H1 (cell line): ENCODE measurements at regions not wholly inside any gene's neighbourhood (a gene's known extent, or its start where the extent isn't known, plus 50 kb on each side); places are given as distances from the start of the nearest gene placed in this dataset.

Experiments used
- CTCF ChIA-PET: fragments of 300-600 bp; sonication (Branson Sonifier 250); formaldehyde crosslinking; loops from one replicate; lab custom pipeline; 2021; ENCODE audit not compliant: partially characterized antibody; lab: Charles Lee
- POLR2A ChIA-PET: fragments of 300-600 bp; sonication (Branson Sonifier 250); formaldehyde crosslinking; loops from one replicate; lab custom pipeline; 2021; ENCODE audit warnings: inconsistent platforms; ENCODE audit not compliant: partially characterized antibody; lab: Charles Lee
- DNase-seq, 2 experiments: peaks; one replicate each; pipeline versions ENCODE4 v3.0.0 to v3.0.0-alpha.2; 2010 to 2022; ENCODE audit warnings: low spot score in 2 of 2, low read depth in 1 of 2, mixed read lengths in 1 of 2
- FAIRE-seq: peaks from 2 replicates; lab custom pipeline; 2011; peaks lifted over from hg19 to GRCh38; lab: Jason Lieb, UNC
- H2AFZ ChIP-seq: 2 replicates; pipeline ENCODE4 v1.8.1; 2012; ENCODE audit warnings: low read length, inconsistent platforms
- H2AK5ac ChIP-seq: 2 replicates; pipeline ENCODE4 v1.6.1; 2013; ENCODE audit warnings: low read depth, low read length
- H2BK120ac ChIP-seq: replicated peaks from 2 replicates; pipeline ENCODE3; 2013; ENCODE audit warnings: low read depth, low read length, inconsistent platforms
- H2BK12ac ChIP-seq: 2 replicates; pipeline ENCODE4 v1.6.1; 2013; ENCODE audit warnings: low read depth, low read length
- H2BK15ac ChIP-seq: 2 replicates; pipeline ENCODE4 v1.6.1; 2013; ENCODE audit warnings: low read length
- H2BK20ac ChIP-seq: 2 replicates; pipeline ENCODE4 v1.6.1; 2013; ENCODE audit warnings: low read length
- H2BK5ac ChIP-seq: 2 replicates; pipeline ENCODE4 v1.6.1; 2013; ENCODE audit warnings: low read depth, low read length
- H3K14ac ChIP-seq: 2 replicates; pipeline ENCODE4 v1.6.1; 2013; ENCODE audit warnings: inconsistent platforms; ENCODE audit not compliant: insufficient read length
- H3K18ac ChIP-seq: 2 replicates; pipeline ENCODE4 v1.6.1; 2013; ENCODE audit warnings: low read length; ENCODE audit errors: extremely low read depth
- H3K23ac ChIP-seq: 2 replicates; pipeline ENCODE4 v1.6.1; 2013; ENCODE audit warnings: inconsistent platforms; ENCODE audit not compliant: insufficient read length
- H3K23me2 ChIP-seq: 2 replicates; pipeline ENCODE4 v1.6.1; 2013; ENCODE audit warnings: low read depth, low read length
- H3K27ac ChIP-seq: 2 replicates; pipeline ENCODE4 v1.6.1; 2011; ENCODE audit warnings: low read depth, low read length, inconsistent platforms
- H3K27me3 ChIP-seq, 4 experiments: replicated peaks in 1 of 4; 1 replicate in 1 of 4; 2 replicates in 3 of 4; pipeline versions ENCODE4 v1.6.1 to v1.8.1; 2011 to 2013; ENCODE audit warnings: low read length in 3 of 4, mild to moderate bottlenecking in 3 of 4, inconsistent platforms in 2 of 4, mixed read lengths in 2 of 4, moderate library complexity in 1 of 4; ENCODE audit not compliant: control insufficient read depth in 3 of 4, insufficient read depth in 3 of 4; ENCODE audit errors: extremely low read depth in 1 of 4
- H3K36me3 ChIP-seq, 4 experiments: 2 replicates each; pipeline versions ENCODE4 v1.6.1 to v1.8.1; 2011 to 2013; ENCODE audit warnings: mild to moderate bottlenecking in 4 of 4, low read length in 3 of 4, moderate library complexity in 2 of 4, control low read depth in 1 of 4, inconsistent platforms in 1 of 4; ENCODE audit not compliant: insufficient read depth in 4 of 4, control insufficient read depth in 2 of 4
- H3K4ac ChIP-seq: replicated peaks from 2 replicates; pipeline ENCODE3; 2013; ENCODE audit warnings: low read length, low read depth, mixed read lengths, inconsistent platforms; ENCODE audit not compliant: insufficient read length
- H3K4me1 ChIP-seq, 4 experiments: replicated peaks in 1 of 4; 1 replicate in 1 of 4; 2 replicates in 3 of 4; pipeline versions ENCODE4 v1.6.1 to v1.8.1; 2011 to 2013; ENCODE audit warnings: low read length in 3 of 4, inconsistent platforms in 2 of 4, mixed read lengths in 1 of 4; ENCODE audit not compliant: insufficient read depth in 4 of 4, control insufficient read depth in 3 of 4
- H3K4me2 ChIP-seq, 2 experiments: 2 replicates each; pipeline versions ENCODE4 v1.6.1 to v1.8.1; 2011 to 2013; ENCODE audit warnings: low read depth in 2 of 2, low read length in 2 of 2, control low read depth in 1 of 2, inconsistent platforms in 1 of 2, mild to moderate bottlenecking in 1 of 2; ENCODE audit not compliant: insufficient read depth in 1 of 2
- H3K4me3 ChIP-seq, 4 experiments: fragments of 200-600, 300-600 bp in 1 of 4; sonication (generic), shearing (Covaris generic), sonication (Bioruptor Twin) in 1 of 4; 2 replicates each; pipeline versions ENCODE4 v1.5.1 to v1.8.1; 2011 to 2016; ENCODE audit warnings: low read length in 4 of 4, low read depth in 3 of 4, control low read depth in 2 of 4, inconsistent platforms in 2 of 4, mild to moderate bottlenecking in 2 of 4, mixed read lengths in 1 of 4, moderate library complexity in 1 of 4; ENCODE audit not compliant: insufficient read depth in 2 of 4; ENCODE audit errors: extremely low read depth in 1 of 4
- H3K56ac ChIP-seq: replicated peaks from 2 replicates; pipeline ENCODE3; 2013; ENCODE audit warnings: low read depth, mild to moderate bottlenecking, mixed read lengths, low read length, inconsistent platforms; ENCODE audit not compliant: insufficient read length
- H3K79me1 ChIP-seq: 2 replicates; pipeline ENCODE4 v1.6.1; 2013; ENCODE audit warnings: low read depth, low read length, control low read depth
- H3K79me2 ChIP-seq, 2 experiments: 2 replicates each; pipeline versions ENCODE4 v1.6.1 to v1.8.1; 2012 to 2013; ENCODE audit warnings: low read length in 2 of 2, mild to moderate bottlenecking in 2 of 2, inconsistent platforms in 1 of 2; ENCODE audit not compliant: insufficient read depth in 2 of 2, control insufficient read depth in 1 of 2
- H3K9ac ChIP-seq, 4 experiments: replicated peaks in 1 of 4; 1 replicate in 1 of 4; 2 replicates in 3 of 4; pipeline versions ENCODE4 v1.6.1 to v1.8.1; 2011 to 2013; ENCODE audit warnings: low read depth in 3 of 4, low read length in 3 of 4, control low read depth in 2 of 4, mild to moderate bottlenecking in 2 of 4, moderate library complexity in 2 of 4, inconsistent platforms in 1 of 4; ENCODE audit errors: extremely low read depth in 1 of 4
- H3K9me3 ChIP-seq, 2 experiments: 2 replicates each; pipeline versions ENCODE4 v1.6.1 to v1.8.1; 2012 to 2013; ENCODE audit warnings: mild to moderate bottlenecking in 2 of 2, moderate library complexity in 2 of 2, control low read depth in 1 of 2, inconsistent platforms in 1 of 2, low read depth in 1 of 2, low read length in 1 of 2, mixed read lengths in 1 of 2; ENCODE audit not compliant: insufficient read depth in 2 of 2
- H4K20me1 ChIP-seq, 2 experiments: replicated peaks in 1 of 2; 2 replicates each; pipeline versions ENCODE3 to v1.8.1; 2011 to 2013; ENCODE audit warnings: inconsistent platforms in 2 of 2, low read length in 2 of 2, mild to moderate bottlenecking in 1 of 2; ENCODE audit not compliant: insufficient read depth in 2 of 2, control insufficient read depth in 1 of 2
- H4K5ac ChIP-seq: 2 replicates; pipeline ENCODE4 v1.6.1; 2013; ENCODE audit warnings: low read length, low read depth, mixed read lengths, inconsistent platforms; ENCODE audit not compliant: insufficient read length
- H4K8ac ChIP-seq: 2 replicates; pipeline ENCODE4 v1.8.0; 2013; ENCODE audit warnings: mild to moderate bottlenecking, moderate library complexity, low read length, inconsistent platforms; ENCODE audit not compliant: insufficient read depth; ENCODE audit errors: extremely low read depth
- H4K91ac ChIP-seq: replicated peaks from 2 replicates; pipeline ENCODE3; 2013; ENCODE audit warnings: low read length, mixed read lengths, inconsistent platforms; ENCODE audit not compliant: insufficient read length
- EZH2 ChIP-seq: fragments of 200-600 bp; sonication (generic); IDR thresholded peaks from 2 replicates; pipeline ENCODE4 v1.7.1; 2012; ENCODE audit warnings: low read depth, mild to moderate bottlenecking, moderate library complexity, low read length, inconsistent platforms; ENCODE audit not compliant: severe bottlenecking
- MAFK ChIP-seq: IDR thresholded peaks from 2 replicates; pipeline ENCODE4 v1.6.1; 2012; ENCODE audit warnings: low read depth, mild to moderate bottlenecking, improper control_type of control experiment, low read length
- WGBS, 2 experiments: shearing (Covaris generic) in 1 of 2; methylation state at CpG; one replicate each; pipeline versions ENCODE4 v1.1.6 to v1.1.7; 2013 to 2015; ENCODE audit warnings: low lambda C conversion rate in 2 of 2, mixed read lengths in 2 of 2, inconsistent platforms in 1 of 2, low coverage in 1 of 2, missing lambda C conversion rate in 1 of 2; ENCODE audit not compliant: insufficient replicate concordance in 2 of 2, insufficient coverage in 1 of 2, insufficient read length in 1 of 2; ENCODE audit errors: extremely low coverage in 1 of 2, missing lambda C conversion rate in 1 of 2; 5-methylcytosine and 5-hydroxymethylcytosine counted together

DNA sequence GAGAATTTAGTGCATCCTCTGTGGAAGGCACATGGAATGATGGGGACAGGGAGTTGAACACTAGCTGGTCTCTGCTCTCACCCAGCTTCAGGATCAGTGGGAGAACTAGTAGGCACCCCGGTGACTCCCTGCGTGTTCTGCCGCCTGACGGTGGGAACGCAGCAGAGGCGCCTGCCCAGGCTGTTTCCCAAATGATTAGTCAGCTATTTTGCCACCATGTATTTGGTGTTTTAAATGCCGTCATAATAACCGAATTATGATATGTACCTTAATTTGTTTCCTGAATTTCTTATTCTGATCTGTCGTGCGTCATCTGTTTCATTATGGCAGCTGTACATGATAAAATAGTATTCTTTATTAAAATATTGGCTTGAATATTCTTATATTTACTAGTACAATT lies 115.9 kb upstream of the GJB6 start:
- POLR2A ChIA-PET = no interaction called here
- Histone ChIP-seq H2BK5ac (no peak overlapping the region), H4K20me1 (peaks cover 0 to 7% of the 10 kb centered on the region in 2 experiments), H2BK20ac (no peak overlapping the region), H3K4me3 (no peak overlapping the region), H3K4me2 (no peak overlapping the region), H4K91ac (no peak overlapping the region), H3K18ac (no peak overlapping the region), H4K5ac (no peak overlapping the region), H3K14ac (no peak overlapping the region), H3K4ac (no peak overlapping the region), H3K4me1 (peaks cover 0 to 7% (median 6%) of the 10 kb centered on the region in 4 experiments; a peak in 2 of 7 replicates), H2BK12ac (no peak overlapping the region), H4K8ac (no peak overlapping the region), H3K23me2 (peaks cover 7% of the 10 kb centered on the region; the same call in 1 of the 2 replicates), H2BK15ac (no peak overlapping the region), H3K9ac (no peak overlapping the region), H3K79me1 (no peaks in the 10 kb centered on the region), H3K23ac (no peak overlapping the region), H3K27ac (no peak overlapping the region), H3K36me3 (no peaks in the 10 kb centered on the region; a peak in 1 of 8 replicates), H2BK120ac (no peak overlapping the region), H3K9me3 (peaks cover 0 to 2% of the 10 kb centered on the region in 2 experiments; a peak in 1 of 4 replicates), H2AFZ (no peak overlapping the region), H3K79me2 (no peaks in the 10 kb centered on the region), H3K27me3 (no peaks in the 10 kb centered on the region), H3K56ac (no peak overlapping the region), H2AK5ac (no peak overlapping the region)
- CTCF ChIA-PET = interaction anchor here (1.1 to 1.7 kb wide), 2 partner anchors 115 to 151 kb away, joined by 3 read pairs; no protein-coding TSS in a partner anchor
- WGBS, 2 experiments = 91% methylated on average over 10 of the region's 10 CpGs; no CpG with 5 or more reads in 1 of the 2 experiments
- FAIRE-seq = no peak
- TF ChIP-seq EZH2 (no peak), MAFK (peak; percentile 46; the same call in 1 of the 2 replicates)
- DNase-seq = no peak
